ENCODE measurements at regions not wholly inside any gene's neighbourhood (a gene's known extent, or its start where the extent isn't known, plus 50 kb on each side); places are given as distances from the start of the nearest gene placed in this dataset.

- TF ChIP-seq POLR2AphosphoS2 (conservative IDR thresholded peaks at IDR 0.05; ENCODE audit: low read length) = no peak
- no peak for TF ChIP-seq POLR2A (IDR thresholded peaks at IDR 0.05; ENCODE audit: low read length)
- no peak for TF ChIP-seq CTCF (IDR thresholded peaks at IDR 0.05)
- TF ChIP-seq NFE2L2 (conservative IDR thresholded peaks at IDR 0.05; ENCODE audit: low read length) = no peak
- no peak for TF ChIP-seq CHD2 (IDR thresholded peaks at IDR 0.05; ENCODE audit: low read length, partially characterized antibody)
- no peak for TF ChIP-seq HMGXB4 (CRISPR knock-in tag; IDR thresholded peaks at IDR 0.05; ENCODE audit: borderline replicate concordance)
- TF ChIP-seq ESRRA (IDR thresholded peaks at IDR 0.05; ENCODE audit: borderline replicate concordance, low read length) = no peak
Observed at GRCh38 chr18:51754566-51754965, 557.1 kb upstream of the MEX3C start.

All from A549 (cell line).